Fibroblast of lung (primary cell): ENCODE measurements at regions not wholly inside any gene's neighbourhood (a gene's known extent, or its start where the extent isn't known, plus 50 kb on each side); places are given as distances from the start of the nearest gene placed in this dataset.

Experiments used
- DNase-seq, 2 donors: peaks; one replicate each; pipeline versions ENCODE4 v3.0.0 to v3.0.0-alpha.2; 2010; ENCODE audit warnings: low read depth in 2 of 2
- H2AFZ ChIP-seq: 2 replicates; pipeline ENCODE4 v1.5.1; 2012; ENCODE audit warnings: low read length, control low read depth, inconsistent platforms
- H3K27ac ChIP-seq: 2 replicates; pipeline ENCODE4 v1.5.1; 2011; ENCODE audit warnings: low read length, control low read depth; ENCODE audit not compliant: insufficient read depth
- H3K27me3 ChIP-seq: 2 replicates; pipeline ENCODE4 v1.5.1; 2011; ENCODE audit warnings: mild to moderate bottlenecking, low read length; ENCODE audit not compliant: control insufficient read depth, insufficient read depth
- H3K36me3 ChIP-seq: 2 replicates; pipeline ENCODE4 v1.5.1; 2011; ENCODE audit warnings: low read length; ENCODE audit not compliant: control insufficient read depth, insufficient read depth
- H3K4me1 ChIP-seq: 2 replicates; pipeline ENCODE4 v1.5.1; 2011; ENCODE audit warnings: low read length; ENCODE audit not compliant: control insufficient read depth, insufficient read depth; ENCODE audit errors: extremely low read depth
- H3K4me2 ChIP-seq: 2 replicates; pipeline ENCODE4 v1.5.1; 2011; ENCODE audit warnings: low read length, control low read depth; ENCODE audit not compliant: insufficient read depth; ENCODE audit errors: extremely low read depth
- H3K4me3 ChIP-seq, 4 experiments: fragments of 200-600 bp in 1 of 4; sonication (generic) in 1 of 4; replicated peaks in 1 of 4; 2 replicates each; pipeline ENCODE4 v1.5.1; 2011 to 2016; ENCODE audit warnings: low read length in 4 of 4, low read depth in 3 of 4, mild to moderate bottlenecking in 3 of 4, control low read depth in 2 of 4, inconsistent platforms in 1 of 4, mixed read lengths in 1 of 4; ENCODE audit not compliant: insufficient read depth in 1 of 4; ENCODE audit errors: control extremely low read depth in 1 of 4
- H3K79me2 ChIP-seq: 2 replicates; pipeline ENCODE4 v1.5.1; 2012; ENCODE audit warnings: mild to moderate bottlenecking, low read length, inconsistent platforms; ENCODE audit not compliant: control insufficient read depth, insufficient read depth
- H3K9ac ChIP-seq: 2 replicates; pipeline ENCODE4 v1.5.1; 2011; ENCODE audit warnings: mild to moderate bottlenecking, low read length, control low read depth; ENCODE audit not compliant: insufficient read depth
- H3K9me3 ChIP-seq: 2 replicates; pipeline ENCODE4 v1.5.1; 2012; ENCODE audit warnings: low read depth, low read length; ENCODE audit not compliant: control insufficient read depth, insufficient read depth
- H4K20me1 ChIP-seq: 2 replicates; pipeline ENCODE4 v1.5.1; 2011; ENCODE audit warnings: low read length; ENCODE audit not compliant: control insufficient read depth, insufficient read depth; ENCODE audit errors: extremely low read depth
- CTCF ChIP-seq, 2 donors: IDR thresholded peaks in 1 of 2; conservative IDR thresholded peaks in 1 of 2; 1 replicate in 1 of 2; 2 replicates in 1 of 2; pipeline ENCODE4 v1.5.1; 2011 to 2012; ENCODE audit warnings: low read length in 2 of 2, control low read depth in 1 of 2, inconsistent platforms in 1 of 2, low read depth in 1 of 2, mild to moderate bottlenecking in 1 of 2
- EZH2 ChIP-seq: IDR thresholded peaks from 2 replicates; pipeline ENCODE4 v1.5.1; 2012; ENCODE audit warnings: low read length, control low read depth, mild to moderate bottlenecking; ENCODE audit errors: missing control alignments

- Histone ChIP-seq H2AFZ (no peak overlapping the region), H3K9ac (no peak overlapping the region), H3K27me3 (no peaks in the 10 kb centered on the region), H3K36me3 (no peaks in the 10 kb centered on the region), H3K9me3 (no peaks in the 10 kb centered on the region), H4K20me1 (no peaks in the 10 kb centered on the region), H3K4me2 (no peak overlapping the region), H3K27ac (no peak overlapping the region), H3K4me3 (no peak overlapping the region), H3K4me1 (no peaks in the 10 kb centered on the region), H3K79me2 (no peaks in the 10 kb centered on the region)
- peak in 1 of 2 donors; percentile 76 for DNase-seq
- TF ChIP-seq CTCF (conservative IDR thresholded peaks at IDR 0.05 in 1 of 2, IDR thresholded peaks at IDR 0.05 in 1 of 2; ENCODE audit: low read depth in 1 of 2, low read length in 2 of 2), result no peak
- TF ChIP-seq EZH2, result no peak
Measured at GRCh38 chr21:27741736-27742135, 774.8 kb upstream of the ADAMTS5 start.

GRCh38 chr21:27740084-27740483 is 773.2 kb upstream of the ADAMTS5 start:
- Histone ChIP-seq H3K27ac (no peak overlapping the region), H3K4me1 (no peaks in the 10 kb centered on the region), H3K27me3 (no peaks in the 10 kb centered on the region), H4K20me1 (no peaks in the 10 kb centered on the region), H3K79me2 (no peaks in the 10 kb centered on the region), H3K4me2 (no peak overlapping the region), H3K36me3 (no peaks in the 10 kb centered on the region), H3K9me3 (no peaks in the 10 kb centered on the region), H2AFZ (no peak overlapping the region), H3K4me3 (no peak overlapping the region), H3K9ac (no peak overlapping the region)
- no peak for DNase-seq
- TF ChIP-seq CTCF (conservative IDR thresholded peaks at IDR 0.05 in 1 of 2, IDR thresholded peaks at IDR 0.05 in 1 of 2; ENCODE audit: low read depth in 1 of 2, low read length in 2 of 2) (no peak), EZH2 (no peak)

GRCh38 chr21:27739187-27739586 is 772.3 kb upstream of the ADAMTS5 start:
- Histone ChIP-seq H3K4me1 (no peaks in the 10 kb centered on the region), H3K9me3 (no peaks in the 10 kb centered on the region), H3K36me3 (no peaks in the 10 kb centered on the region), H3K79me2 (no peaks in the 10 kb centered on the region), H3K27ac (no peak overlapping the region), H3K27me3 (no peaks in the 10 kb centered on the region), H3K9ac (no peak overlapping the region), H4K20me1 (no peaks in the 10 kb centered on the region), H3K4me3 (no peak overlapping the region), H2AFZ (no peak overlapping the region), H3K4me2 (no peak overlapping the region)
- DNase-seq, result no peak
- TF ChIP-seq CTCF (conservative IDR thresholded peaks at IDR 0.05 in 1 of 2, IDR thresholded peaks at IDR 0.05 in 1 of 2; ENCODE audit: low read depth in 1 of 2, low read length in 2 of 2) (no peak), EZH2 (no peak)
